ENCODE measurements at regions not wholly inside any gene's neighbourhood (a gene's known extent, or its start where the extent isn't known, plus 50 kb on each side); places are given as distances from the start of the nearest gene placed in this dataset.

- TF ChIP-seq KLF11 (CRISPR knock-in tag; IDR thresholded peaks at IDR 0.05) (no peak), SMARCE1 (IDR thresholded peaks at IDR 0.05; ENCODE audit: borderline replicate concordance) (no peak)
Measured at GRCh38 chr15:27677951-27678350, 421.2 kb downstream of the OCA2 start.

Data from HepG2 (cell line).